H9 (cell line): ENCODE measurements at regions not wholly inside any gene's neighbourhood (a gene's known extent, or its start where the extent isn't known, plus 50 kb on each side); places are given as distances from the start of the nearest gene placed in this dataset.
"Not testable (repeated sequence)": the region's sequence is repeated elsewhere in the genome, so short reads cannot be mapped to it uniquely, and the experiment has no call there.

Source experiments
- DNase-seq: peaks from one replicate; pipeline ENCODE4 v3.0.0-alpha.2; 2017
- H2AFZ ChIP-seq: one replicate; pipeline ENCODE4 v1.6.1; 2013; ENCODE audit warnings: mild to moderate bottlenecking, low read length, control low read depth, moderate library complexity
- H2AK5ac ChIP-seq: 2 replicates; pipeline ENCODE4 v1.6.1; 2013; ENCODE audit warnings: low read length, control low read depth, mixed read lengths; ENCODE audit not compliant: insufficient read length
- H2BK120ac ChIP-seq: one replicate; pipeline ENCODE4 v1.6.1; 2013; ENCODE audit warnings: low read depth, mild to moderate bottlenecking, low read length, control low read depth, inconsistent platforms; ENCODE audit not compliant: poor library complexity, severe bottlenecking
- H2BK12ac ChIP-seq: 2 replicates; pipeline ENCODE4 v1.6.1; 2013; ENCODE audit warnings: low read length, control low read depth, mixed read lengths, low read depth; ENCODE audit not compliant: insufficient read length
- H2BK15ac ChIP-seq: 2 replicates; pipeline ENCODE4 v1.6.1; 2013; ENCODE audit warnings: low read depth, low read length, control low read depth
- H2BK20ac ChIP-seq: one replicate; pipeline ENCODE4 v1.6.1; 2013; ENCODE audit warnings: low read depth, mild to moderate bottlenecking, low read length, control low read depth, inconsistent platforms; ENCODE audit not compliant: poor library complexity, severe bottlenecking
- H2BK5ac ChIP-seq: 2 replicates; pipeline ENCODE4 v1.6.1; 2013; ENCODE audit warnings: low read length, control low read depth, mixed read lengths; ENCODE audit not compliant: insufficient read length
- H3K14ac ChIP-seq: 2 replicates; pipeline ENCODE4 v1.6.1; 2013; ENCODE audit warnings: low read length, control low read depth; ENCODE audit not compliant: insufficient read depth
- H3K18ac ChIP-seq: 2 replicates; pipeline ENCODE4 v1.6.1; 2013; ENCODE audit warnings: low read depth, mild to moderate bottlenecking, mixed read lengths, low read length, control low read depth; ENCODE audit not compliant: insufficient read length
- H3K23ac ChIP-seq: 2 replicates; pipeline ENCODE4 v1.6.1; 2013; ENCODE audit warnings: low read length, control low read depth, mixed read lengths, low read depth; ENCODE audit not compliant: insufficient read length
- H3K23me2 ChIP-seq: 2 replicates; pipeline ENCODE4 v1.6.1; 2013; ENCODE audit warnings: low read depth, mild to moderate bottlenecking, mixed read lengths, low read length, control low read depth; ENCODE audit not compliant: insufficient read length, poor library complexity, severe bottlenecking
- H3K27ac ChIP-seq: 2 replicates; pipeline ENCODE4 v1.5.1; 2013; ENCODE audit warnings: low read length, control low read depth, mixed read lengths, low read depth; ENCODE audit not compliant: insufficient read length
- H3K27me3 ChIP-seq: 2 replicates; pipeline ENCODE4 v1.6.1; 2013; ENCODE audit warnings: low read length, control low read depth, inconsistent platforms; ENCODE audit not compliant: insufficient read depth
- H3K4ac ChIP-seq: 2 replicates; pipeline ENCODE4 v1.6.1; 2013; ENCODE audit warnings: low read depth, mild to moderate bottlenecking, control low read depth, inconsistent platforms, low read length, moderate library complexity
- H3K4me1 ChIP-seq: 2 replicates; pipeline ENCODE4 v1.6.1; 2013; ENCODE audit warnings: low read length, control low read depth, inconsistent platforms; ENCODE audit not compliant: insufficient read depth
- H3K4me2 ChIP-seq: 2 replicates; pipeline ENCODE4 v1.6.1; 2013; ENCODE audit warnings: low read length, control low read depth, mixed read lengths; ENCODE audit not compliant: insufficient read length, insufficient read depth
- H3K56ac ChIP-seq: 2 replicates; pipeline ENCODE4 v1.6.1; 2013; ENCODE audit warnings: low read depth, mild to moderate bottlenecking, mixed read lengths, low read length, control low read depth; ENCODE audit not compliant: insufficient read length
- H3K79me1 ChIP-seq: 2 replicates; pipeline ENCODE4 v1.6.1; 2013; ENCODE audit warnings: low read depth, mild to moderate bottlenecking, moderate library complexity, low read length, control low read depth, inconsistent platforms; ENCODE audit not compliant: insufficient read depth, poor library complexity, severe bottlenecking
- H3K79me2 ChIP-seq: 2 replicates; pipeline ENCODE4 v1.6.1; 2013; ENCODE audit warnings: low read length, control low read depth, inconsistent platforms; ENCODE audit not compliant: insufficient read depth
- H3K9ac ChIP-seq: 2 replicates; pipeline ENCODE4 v1.6.1; 2013; ENCODE audit warnings: low read length, control low read depth, mixed read lengths; ENCODE audit not compliant: insufficient read length; ENCODE audit errors: extremely low read depth
- H3K9me3 ChIP-seq: one replicate; pipeline ENCODE4 v1.6.1; 2013; ENCODE audit warnings: low read depth, low read length, inconsistent platforms; ENCODE audit not compliant: control insufficient read depth
- H3T11ph ChIP-seq: one replicate; pipeline ENCODE4 v1.6.1; 2013; ENCODE audit warnings: mild to moderate bottlenecking, low read length, control low read depth, inconsistent platforms
- H4K20me1 ChIP-seq: one replicate; pipeline ENCODE4 v1.6.1; 2013; ENCODE audit not compliant: control insufficient read depth, insufficient read length, insufficient read depth
- H4K5ac ChIP-seq: 2 replicates; pipeline ENCODE4 v1.6.1; 2013; ENCODE audit warnings: low read depth, mild to moderate bottlenecking, mixed read lengths, low read length, control low read depth; ENCODE audit not compliant: insufficient read length
- H4K8ac ChIP-seq: replicated peaks from 2 replicates; pipeline ENCODE4 v1.6.1; 2013; ENCODE audit warnings: low read length, control low read depth, mixed read lengths, low read depth; ENCODE audit not compliant: insufficient read length
- H4K91ac ChIP-seq: 2 replicates; pipeline ENCODE4 v1.6.1; 2013; ENCODE audit warnings: low read depth, mild to moderate bottlenecking, moderate library complexity, mixed read lengths, low read length, control low read depth; ENCODE audit not compliant: insufficient read length
- H3K27ac Mint-ChIP-seq, 3 experiments: 2 replicates in 2 of 3; 3 replicates in 1 of 3; pipeline ENCODE4 v1.8.0; 2020 to 2021; ENCODE audit warnings: mixed read lengths in 3 of 3, mild to moderate bottlenecking in 1 of 3, moderate library complexity in 1 of 3
- H3K27me3 Mint-ChIP-seq: 2 replicates; pipeline ENCODE4 v1.8.0; 2021; ENCODE audit warnings: low read depth, mild to moderate bottlenecking, moderate library complexity, mixed read lengths
- H3K36me3 Mint-ChIP-seq, 3 experiments: 2 replicates in 2 of 3; 3 replicates in 1 of 3; pipeline ENCODE4 v1.8.0; 2020 to 2021; ENCODE audit warnings: low read depth in 3 of 3, mixed read lengths in 3 of 3; ENCODE audit not compliant: insufficient read depth in 1 of 3
- H3K4me1 Mint-ChIP-seq, 2 experiments: 2 replicates each; pipeline ENCODE4 v1.8.0; 2020; ENCODE audit warnings: mixed read lengths in 2 of 2
- H3K4me3 Mint-ChIP-seq, 2 experiments: 2 replicates in 1 of 2; 3 replicates in 1 of 2; pipeline ENCODE4 v1.8.0; 2020 to 2021; ENCODE audit warnings: mild to moderate bottlenecking in 2 of 2, mixed read lengths in 2 of 2, moderate library complexity in 1 of 2
- H3K9me3 Mint-ChIP-seq, 2 experiments: 2 replicates in 1 of 2; 3 replicates in 1 of 2; pipeline ENCODE4 v1.8.0; 2020; ENCODE audit warnings: mild to moderate bottlenecking in 2 of 2, mixed read lengths in 2 of 2, moderate library complexity in 1 of 2
- CTCF ChIP-seq: fragments of 200-600 bp; sonication (generic); conservative IDR thresholded peaks from 3 replicates; pipeline ENCODE4 v1.8.0; 2021; ENCODE audit warnings: antibody characterized with exemption, mild to moderate bottlenecking
- WGBS: extraction: QIAGEN DNeasy Blood & Tissue Kit; methylation state at CpG from one replicate; pipeline ENCODE4 v1.1.7; 2013; ENCODE audit warnings: missing lambda C conversion rate, low lambda C conversion rate, mixed read lengths; ENCODE audit not compliant: insufficient read length; ENCODE audit errors: extremely low coverage; 5-methylcytosine and 5-hydroxymethylcytosine counted together

- no peak overlapping the region for H2BK120ac ChIP-seq
- no peak overlapping the region for H3T11ph ChIP-seq
- no peak overlapping the region for H2AK5ac ChIP-seq
- H4K8ac ChIP-seq = no peak overlapping the region
- H4K5ac ChIP-seq = no peak overlapping the region
- no peaks in the 10 kb centered on the region for H3K79me1 ChIP-seq
- peaks cover 56% of the 10 kb centered on the region for H3K9me3 ChIP-seq
- Mint-ChIP-seq H3K4me1 (no peaks in the 10 kb centered on the region), H3K27me3 (0 out of 2 replicates have a peak, but pooled peaks cover 3% of the 10 kb centered on the region), H3K9me3 (peaks cover 64 to 77% of the 10 kb centered on the region in 2 experiments), H3K4me3 (no peak overlapping the region), H3K27ac (no peak overlapping the region), H3K36me3 (peaks cover 4 to 9% (median 6%) of the 10 kb centered on the region in 3 experiments; a peak in 4 of 7 replicates)
- H3K14ac ChIP-seq = no peak overlapping the region
- no peak overlapping the region for H3K4ac ChIP-seq
- no peak overlapping the region for H3K4me2 ChIP-seq
- no peak overlapping the region for H3K56ac ChIP-seq
- H2BK15ac ChIP-seq = no peak overlapping the region
- no peak overlapping the region for H4K91ac ChIP-seq
- no peak overlapping the region for H3K23ac ChIP-seq
- H3K27me3 ChIP-seq = no peaks in the 10 kb centered on the region
- TF ChIP-seq CTCF = no peak
- no peaks in the 10 kb centered on the region for H3K79me2 ChIP-seq
- H2BK20ac ChIP-seq = no peak overlapping the region
- DNase-seq = no peak
- no peak overlapping the region for H3K9ac ChIP-seq
- H3K18ac ChIP-seq = no peak overlapping the region
- H3K27ac ChIP-seq = no peak overlapping the region
- no peaks in the 10 kb centered on the region for H3K23me2 ChIP-seq
- H2BK5ac ChIP-seq = no peak overlapping the region
- no peaks in the 10 kb centered on the region for H4K20me1 ChIP-seq
- H2BK12ac ChIP-seq = no peak overlapping the region
- no CpG with 5 or more reads among the region's 7 CpGs for whole genome bisulfite sequencing
- H2AFZ ChIP-seq = no peak overlapping the region
- no peaks in the 10 kb centered on the region for H3K4me1 ChIP-seq
Observed at GRCh38 chr14:105742531-105742848, 216.1 kb downstream of the TMEM121 start.

DNA sequence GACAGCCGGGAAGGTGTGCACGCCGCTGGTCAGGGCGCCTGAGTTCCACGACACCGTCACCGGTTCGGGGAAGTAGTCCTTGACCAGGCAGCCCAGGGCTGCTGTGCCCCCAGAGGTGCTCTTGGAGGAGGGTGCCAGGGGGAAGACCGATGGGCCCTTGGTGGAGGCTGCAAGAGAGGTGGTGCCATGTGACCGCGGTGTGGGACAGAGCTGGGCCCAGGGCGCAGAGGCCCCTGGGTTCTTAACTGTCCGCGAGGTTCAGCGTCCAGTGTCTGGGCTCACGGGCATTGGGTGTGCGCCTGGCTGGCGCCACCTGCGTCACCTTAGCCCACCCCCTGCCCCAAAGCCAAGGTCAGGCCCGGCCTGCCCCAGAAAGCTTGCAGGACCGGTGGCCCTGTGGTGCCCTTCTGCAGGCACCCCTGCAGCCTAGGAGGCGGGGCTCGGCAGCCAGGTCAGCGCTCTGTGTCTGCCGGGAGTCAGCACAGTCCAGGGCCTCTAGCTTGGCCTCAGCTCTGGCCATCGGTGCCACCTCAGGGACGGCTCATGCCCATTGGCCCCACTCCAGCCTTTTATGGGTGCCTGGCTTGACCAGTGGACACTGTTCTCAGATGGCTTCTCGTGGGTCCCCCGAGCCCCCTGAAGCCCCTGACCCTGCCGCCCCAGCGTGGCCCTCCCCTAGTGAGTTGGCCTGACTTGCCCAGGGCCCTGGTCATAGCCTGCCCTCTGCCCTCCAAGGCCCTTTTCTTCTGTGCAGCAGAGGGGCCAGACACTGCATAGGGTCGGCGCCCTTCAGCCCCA, 216.7 kb downstream of the TMEM121 start:
- not testable (repeated sequence) for H4K20me1 ChIP-seq, H3K18ac ChIP-seq, H4K8ac ChIP-seq, H3K27me3 Mint-ChIP-seq, H3K23ac ChIP-seq, H3K23me2 ChIP-seq, H3K79me2 ChIP-seq, H3K36me3 Mint-ChIP-seq, H2BK15ac ChIP-seq, DNase-seq, H3K4ac ChIP-seq, H4K91ac ChIP-seq, H3K14ac ChIP-seq, H4K5ac ChIP-seq, H3K27me3 ChIP-seq, H3K27ac Mint-ChIP-seq, H2AFZ ChIP-seq, H3K4me2 ChIP-seq, H2BK12ac ChIP-seq, H2AK5ac ChIP-seq, H3K9ac ChIP-seq, H2BK5ac ChIP-seq, H3K4me3 Mint-ChIP-seq, H3K79me1 ChIP-seq, H3K27ac ChIP-seq, H2BK120ac ChIP-seq, H3K56ac ChIP-seq, H3K4me1 Mint-ChIP-seq, H3K4me1 ChIP-seq, H3T11ph ChIP-seq, H2BK20ac ChIP-seq
- H3K9me3 Mint-ChIP-seq = peaks cover 65 to 77% of the 10 kb centered on the region in 2 experiments
- no CpG with 5 or more reads among the region's 33 CpGs for WGBS
- peaks cover 54% of the 10 kb centered on the region for H3K9me3 ChIP-seq
